Osteocyte (in vitro differentiated cells): ENCODE measurements at regions not wholly inside any gene's neighbourhood (a gene's known extent, or its start where the extent isn't known, plus 50 kb on each side); places are given as distances from the start of the nearest gene placed in this dataset.
"Not testable (repeated sequence)": the region's sequence is repeated elsewhere in the genome, so short reads cannot be mapped to it uniquely, and the experiment has no call there.

Source experiments
- DNase-seq: peaks from one replicate; pipeline ENCODE4 v3.0.0; 2021; ENCODE audit warnings: mixed read lengths; ENCODE audit not compliant: unreplicated experiment; ENCODE audit errors: extremely low spot score
- H3K27ac Mint-ChIP-seq: one replicate; pipeline ENCODE4 v1.8.0; 2021; ENCODE audit warnings: mild to moderate bottlenecking, mixed read lengths; ENCODE audit not compliant: unreplicated experiment
- H3K27me3 Mint-ChIP-seq: one replicate; pipeline ENCODE4 v1.8.0; 2021; ENCODE audit warnings: mixed read lengths; ENCODE audit not compliant: unreplicated experiment
- H3K36me3 Mint-ChIP-seq: one replicate; pipeline ENCODE4 v1.8.0; 2021; ENCODE audit warnings: mixed read lengths; ENCODE audit not compliant: unreplicated experiment
- H3K4me1 Mint-ChIP-seq: one replicate; pipeline ENCODE4 v1.8.0; 2021; ENCODE audit warnings: mixed read lengths; ENCODE audit not compliant: unreplicated experiment
- H3K4me3 Mint-ChIP-seq: one replicate; pipeline ENCODE4 v1.8.0; 2021; ENCODE audit warnings: mild to moderate bottlenecking, moderate library complexity, mixed read lengths; ENCODE audit not compliant: unreplicated experiment
- H3K9me3 Mint-ChIP-seq: one replicate; pipeline ENCODE4 v1.8.0; 2021; ENCODE audit warnings: mixed read lengths; ENCODE audit not compliant: unreplicated experiment
- TF ChIP-seq, protein P1 (sequence below): fragments of 200-600 bp; sonication (generic); IDR thresholded peaks from 2 replicates; pipeline ENCODE4 v1.5.0; 2021; ENCODE audit warnings: antibody characterized with exemption, mild to moderate bottlenecking, moderate library complexity

GRCh38 chr12:8351073-8351472 is 104.7 kb upstream of the CLEC6A start:
- H3K4me3 Mint-ChIP-seq, H3K4me1 Mint-ChIP-seq, H3K27me3 Mint-ChIP-seq, DNase-seq, H3K36me3 Mint-ChIP-seq, H3K9me3 Mint-ChIP-seq, H3K27ac Mint-ChIP-seq: not testable (repeated sequence)

DNA sequence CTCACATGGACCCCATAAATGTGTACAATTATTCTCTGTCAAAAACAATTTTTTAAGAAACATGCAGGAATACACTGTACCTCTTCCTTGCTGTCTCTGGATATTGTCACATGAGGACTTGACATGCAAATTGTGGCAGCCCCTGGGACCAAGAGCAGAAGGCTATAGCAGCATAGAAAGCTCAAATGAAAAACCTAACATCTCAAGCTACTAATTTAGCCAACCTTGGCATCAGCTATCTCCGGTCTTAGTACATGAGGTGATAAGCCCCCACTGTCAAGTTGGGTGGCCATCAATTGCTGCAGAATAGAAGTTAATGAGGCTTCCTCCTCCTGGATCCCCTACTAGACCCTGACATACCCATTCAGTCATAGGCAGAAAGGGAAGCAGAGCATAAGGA is 101.0 kb upstream of the CLEC6A start:
- H3K27me3 Mint-ChIP-seq, H3K4me1 Mint-ChIP-seq, H3K36me3 Mint-ChIP-seq, DNase-seq, H3K27ac Mint-ChIP-seq, H3K4me3 Mint-ChIP-seq: not testable (repeated sequence)
- peaks cover 11% of the 10 kb centered on the region for H3K9me3 Mint-ChIP-seq

DNA sequence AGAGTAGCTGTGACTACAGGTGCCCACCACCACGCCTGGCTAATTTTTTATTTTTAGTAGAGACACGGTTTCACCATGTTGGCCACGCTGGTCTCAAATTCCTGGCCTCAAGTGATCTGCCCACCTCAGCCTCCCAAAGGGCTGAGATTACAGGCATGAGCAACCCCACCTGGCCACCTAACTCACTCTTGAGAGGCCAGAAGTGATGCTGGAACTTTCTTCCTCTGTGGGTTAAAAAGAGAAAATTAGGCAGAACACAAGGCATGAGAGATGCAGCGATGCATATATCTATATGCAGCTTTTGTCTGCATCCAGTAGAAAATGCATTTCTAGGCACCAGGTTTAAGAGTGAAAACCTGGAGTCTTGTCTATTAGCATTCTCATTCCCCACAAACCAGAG is 100.2 kb upstream of the CLEC6A start:
- H3K4me1 Mint-ChIP-seq = not testable (repeated sequence)
- DNase-seq = peak; percentile 34

DNA sequence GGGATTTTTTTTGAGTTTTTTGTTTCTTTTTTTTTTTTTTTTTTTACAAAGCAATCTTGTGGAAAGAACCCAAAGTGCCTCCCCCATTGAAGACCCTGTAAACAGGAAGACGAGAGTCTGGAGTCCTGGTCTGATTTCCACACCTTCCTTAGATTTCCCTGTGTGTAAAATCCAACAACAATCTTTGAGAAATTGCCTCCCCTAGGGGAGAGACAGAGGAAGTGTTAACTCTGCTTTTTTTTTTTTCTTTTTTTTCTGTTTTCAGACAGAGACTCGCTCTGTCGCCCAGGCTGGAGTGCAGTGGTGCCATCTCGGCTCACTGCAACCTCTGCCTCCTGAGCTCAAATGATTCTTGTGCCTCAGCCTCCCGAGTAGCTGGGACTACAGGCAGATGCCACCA is 82.0 kb upstream of the CLEC6A start:
- H3K4me1 Mint-ChIP-seq, H3K36me3 Mint-ChIP-seq, DNase-seq, H3K27me3 Mint-ChIP-seq, H3K9me3 Mint-ChIP-seq, H3K4me3 Mint-ChIP-seq, H3K27ac Mint-ChIP-seq: not testable (repeated sequence)
- TF ChIP-seq, protein P1, sequence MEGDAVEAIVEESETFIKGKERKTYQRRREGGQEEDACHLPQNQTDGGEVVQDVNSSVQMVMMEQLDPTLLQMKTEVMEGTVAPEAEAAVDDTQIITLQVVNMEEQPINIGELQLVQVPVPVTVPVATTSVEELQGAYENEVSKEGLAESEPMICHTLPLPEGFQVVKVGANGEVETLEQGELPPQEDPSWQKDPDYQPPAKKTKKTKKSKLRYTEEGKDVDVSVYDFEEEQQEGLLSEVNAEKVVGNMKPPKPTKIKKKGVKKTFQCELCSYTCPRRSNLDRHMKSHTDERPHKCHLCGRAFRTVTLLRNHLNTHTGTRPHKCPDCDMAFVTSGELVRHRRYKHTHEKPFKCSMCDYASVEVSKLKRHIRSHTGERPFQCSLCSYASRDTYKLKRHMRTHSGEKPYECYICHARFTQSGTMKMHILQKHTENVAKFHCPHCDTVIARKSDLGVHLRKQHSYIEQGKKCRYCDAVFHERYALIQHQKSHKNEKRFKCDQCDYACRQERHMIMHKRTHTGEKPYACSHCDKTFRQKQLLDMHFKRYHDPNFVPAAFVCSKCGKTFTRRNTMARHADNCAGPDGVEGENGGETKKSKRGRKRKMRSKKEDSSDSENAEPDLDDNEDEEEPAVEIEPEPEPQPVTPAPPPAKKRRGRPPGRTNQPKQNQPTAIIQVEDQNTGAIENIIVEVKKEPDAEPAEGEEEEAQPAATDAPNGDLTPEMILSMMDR = peak; percentile 8

More for the DNA sequence above, 100.2 kb upstream of the CLEC6A start:
- H3K27me3 Mint-ChIP-seq, H3K27ac Mint-ChIP-seq, H3K36me3 Mint-ChIP-seq, H3K4me3 Mint-ChIP-seq: not testable (repeated sequence)
- H3K9me3 Mint-ChIP-seq = peaks cover 13% of the 10 kb centered on the region

- H3K9me3 Mint-ChIP-seq, H3K27ac Mint-ChIP-seq, H3K4me1 Mint-ChIP-seq, DNase-seq, H3K4me3 Mint-ChIP-seq, H3K36me3 Mint-ChIP-seq, H3K27me3 Mint-ChIP-seq: not testable (repeated sequence)
Observed at GRCh38 chr12:8375122-8375521, 80.6 kb upstream of the CLEC6A start.

DNA sequence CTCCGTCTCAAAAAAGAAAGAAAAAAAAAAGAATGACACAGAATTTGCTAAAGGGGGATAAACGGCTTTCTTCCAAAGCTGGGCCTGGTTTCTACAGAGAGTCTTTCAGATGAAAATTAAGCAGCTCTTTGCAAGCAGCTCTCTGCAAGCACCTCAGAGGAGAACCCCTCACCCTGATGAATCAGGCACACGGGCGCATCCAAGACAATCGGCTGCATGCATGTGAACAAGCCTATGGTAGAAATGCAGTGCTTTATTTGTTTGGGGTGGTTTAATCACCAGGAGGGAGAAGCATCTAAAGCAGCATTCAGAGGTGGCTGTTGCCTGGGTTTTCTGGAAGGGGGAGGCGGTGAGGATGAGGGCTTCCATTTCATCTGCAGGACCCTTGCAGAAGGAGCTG is 78.0 kb upstream of the CLEC6A start:
- not testable (repeated sequence) for H3K36me3 Mint-ChIP-seq, H3K4me3 Mint-ChIP-seq, H3K27ac Mint-ChIP-seq, H3K9me3 Mint-ChIP-seq, H3K27me3 Mint-ChIP-seq, DNase-seq, H3K4me1 Mint-ChIP-seq

GRCh38 chr12:8382556-8382955 is 73.2 kb upstream of the CLEC6A start:
- H3K27ac Mint-ChIP-seq, H3K4me3 Mint-ChIP-seq, H3K9me3 Mint-ChIP-seq, H3K27me3 Mint-ChIP-seq, H3K4me1 Mint-ChIP-seq, H3K36me3 Mint-ChIP-seq, DNase-seq: not testable (repeated sequence)

- H3K4me1 Mint-ChIP-seq, DNase-seq, H3K27me3 Mint-ChIP-seq, H3K36me3 Mint-ChIP-seq, H3K9me3 Mint-ChIP-seq, H3K4me3 Mint-ChIP-seq, H3K27ac Mint-ChIP-seq: not testable (repeated sequence)
Observed at GRCh38 chr12:8384686-8385085, 71.1 kb upstream of the CLEC6A start.

- not testable (repeated sequence) for H3K4me3 Mint-ChIP-seq, H3K9me3 Mint-ChIP-seq, DNase-seq, H3K27ac Mint-ChIP-seq, H3K27me3 Mint-ChIP-seq, H3K36me3 Mint-ChIP-seq, H3K4me1 Mint-ChIP-seq
Observed at GRCh38 chr12:8385431-8385830, 70.3 kb upstream of the CLEC6A start.

DNA sequence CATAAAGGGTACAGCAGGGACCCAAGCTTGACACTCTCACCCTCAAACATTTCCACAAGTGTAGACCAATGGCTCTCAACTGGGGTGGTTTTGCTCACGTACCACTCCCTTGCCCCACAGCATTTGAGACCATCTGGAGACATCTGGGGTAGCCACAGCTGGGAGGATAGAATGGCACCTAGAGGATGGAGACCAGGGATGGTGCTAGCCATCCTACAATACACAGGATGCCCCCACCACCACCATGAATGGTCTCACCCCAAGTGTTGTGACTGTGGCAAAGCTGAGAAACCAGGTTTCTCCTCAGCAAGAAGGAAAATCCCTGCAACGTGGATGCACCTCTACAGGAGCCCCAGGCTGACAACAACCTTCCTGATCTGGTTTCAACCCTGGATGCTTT is 69.1 kb upstream of the CLEC6A start:
- not testable (repeated sequence) for H3K27me3 Mint-ChIP-seq, H3K36me3 Mint-ChIP-seq, DNase-seq, H3K27ac Mint-ChIP-seq, H3K4me3 Mint-ChIP-seq, H3K9me3 Mint-ChIP-seq, H3K4me1 Mint-ChIP-seq

DNA sequence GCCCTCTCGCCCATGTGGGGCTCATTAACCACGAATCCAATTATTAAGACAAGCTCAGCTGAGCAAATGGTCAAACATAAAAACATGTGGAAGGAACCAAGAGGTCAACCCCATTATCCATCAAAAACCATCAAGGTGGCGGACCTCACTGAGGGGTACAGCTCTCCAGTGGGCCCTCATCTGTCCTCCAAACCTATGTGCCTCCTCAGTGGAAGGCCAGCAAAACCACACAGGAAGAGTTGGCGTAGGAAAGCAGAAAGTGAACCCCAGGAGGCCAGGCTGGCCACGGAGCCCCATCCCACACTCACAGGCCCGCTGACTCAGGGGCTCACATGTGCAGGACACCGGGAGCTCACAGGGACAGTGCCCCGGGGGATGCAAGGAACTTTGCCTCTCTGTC is 66.5 kb upstream of the CLEC6A start:
- H3K9me3 Mint-ChIP-seq, H3K4me1 Mint-ChIP-seq, H3K36me3 Mint-ChIP-seq, H3K27ac Mint-ChIP-seq, DNase-seq: not testable (repeated sequence)
- Mint-ChIP-seq H3K4me3 (peak overlapping the region; percentile 54), H3K27me3 (peaks cover 12% of the 10 kb centered on the region)
